HepG2 (cell line): ENCODE measurements at regions not wholly inside any gene's neighbourhood (a gene's known extent, or its start where the extent isn't known, plus 50 kb on each side); places are given as distances from the start of the nearest gene placed in this dataset.

ENCODE experiments used
- ATAC-seq: fragments of 200-7000 bp; cut with Tn5 transposase; 3 replicates; pipeline ENCODE4 v1.9.1; 2020; ENCODE audit warnings: mild to moderate bottlenecking, moderate library complexity
- BruUV-seq: library from RNA; stranded (reverse); fragments of 400-500 nt; replicated peaks from 2 replicates; lab custom pipeline; 2021; lab: Mats Ljungman, UMichigan
- CTCF ChIA-PET: fragments of 300-600 bp; formaldehyde crosslinking; extraction: SDS; loops from one replicate; lab custom pipeline; 2021; ENCODE audit warnings: low total read pairs, inconsistent platforms, low intra/inter-chr PET ratio; lab: Yijun Ruan, JAX
- POLR2A ChIA-PET: fragments of 350-600 bp; sonication (Branson Sonifier 250); formaldehyde crosslinking; loops from one replicate; lab custom pipeline; 2020; ENCODE audit warnings: antibody characterized with exemption, inconsistent platforms; lab: Yijun Ruan, JAX
- DNase-seq: peaks from one replicate; pipeline ENCODE4 v3.0.0-alpha.2; 2015; ENCODE audit warnings: low spot score
- FAIRE-seq: peaks from 3 replicates; lab custom pipeline; 2011; peaks lifted over from hg19 to GRCh38; lab: Jason Lieb, UNC
- H2AFZ ChIP-seq: one replicate; pipeline ENCODE4 v1.6.1; 2011; ENCODE audit warnings: low read length, inconsistent platforms
- H3K27ac ChIP-seq: fragments of 300-600 bp; 3 replicates; pipeline ENCODE4 v1.8.0; 2011; ENCODE audit warnings: mixed run types, mild to moderate bottlenecking, mixed read lengths, low read length, inconsistent platforms; ENCODE audit not compliant: insufficient read depth; ENCODE audit errors: extremely low read length
- H3K27me3 ChIP-seq, 2 experiments: fragments of 200-600 bp in 1 of 2; 2 replicates in 1 of 2; 3 replicates in 1 of 2; pipeline versions ENCODE4 v1.6.0 to v1.8.0; 2011; ENCODE audit warnings: low read length in 2 of 2, mild to moderate bottlenecking in 2 of 2, moderate library complexity in 2 of 2, inconsistent platforms in 1 of 2; ENCODE audit not compliant: insufficient read depth in 2 of 2, control insufficient read depth in 1 of 2
- H3K36me3 ChIP-seq, 2 experiments: fragments of 200-600 bp in 1 of 2; replicated peaks in 1 of 2; 2 replicates in 1 of 2; 3 replicates in 1 of 2; pipeline versions ENCODE4 v1.5.1 to v1.8.0; 2011; ENCODE audit warnings: low read length in 2 of 2, inconsistent platforms in 1 of 2; ENCODE audit not compliant: insufficient read depth in 2 of 2, control insufficient read depth in 1 of 2
- H3K4me1 ChIP-seq: 2 replicates; pipeline ENCODE4 v1.5.1; 2012; ENCODE audit warnings: low read length, inconsistent platforms; ENCODE audit not compliant: insufficient read depth
- H3K4me2 ChIP-seq: 2 replicates; pipeline ENCODE4 v1.6.0; 2011; ENCODE audit warnings: low read depth, low read length, inconsistent platforms
- H3K4me3 ChIP-seq, 3 experiments: fragments of 200-600 bp in 1 of 3; sonication (generic), shearing (Covaris generic) in 1 of 3; replicated peaks in 1 of 3; 2 replicates each; pipeline ENCODE4 v1.5.1; 2011 to 2016; ENCODE audit warnings: low read length in 3 of 3, inconsistent platforms in 2 of 3, low read depth in 2 of 3, mild to moderate bottlenecking in 2 of 3, control low read depth in 1 of 3, mixed read lengths in 1 of 3; ENCODE audit not compliant: insufficient read depth in 1 of 3
- H3K79me2 ChIP-seq: one replicate; pipeline ENCODE4 v1.6.1; 2011; ENCODE audit warnings: low read length, inconsistent platforms; ENCODE audit not compliant: insufficient read depth
- H3K9ac ChIP-seq: 2 replicates; pipeline ENCODE4 v1.6.0; 2011; ENCODE audit warnings: mild to moderate bottlenecking, low read depth, low read length, inconsistent platforms; ENCODE audit not compliant: insufficient read depth
- H3K9me3 ChIP-seq: 2 replicates; pipeline ENCODE4 v1.5.1; 2012; ENCODE audit warnings: mild to moderate bottlenecking, low read length
- H4K20me1 ChIP-seq: 2 replicates; pipeline ENCODE4 v1.6.0; 2011; ENCODE audit warnings: inconsistent platforms, mild to moderate bottlenecking, low read length, moderate library complexity; ENCODE audit not compliant: insufficient read depth
- AHR ChIP-seq: IDR thresholded peaks from 2 replicates; pipeline ENCODE4 v1.6.1; 2018; ENCODE audit warnings: missing genetic modification reagents, missing compliant biosample characterization
- CBX5 ChIP-seq: sonication (generic); formaldehyde crosslinking; IDR thresholded peaks from 2 replicates; pipeline ENCODE4 v1.4.0; 2020; ENCODE audit warnings: missing genetic modification reagents, borderline replicate concordance
- CEBPB ChIP-seq: IDR thresholded peaks from 2 replicates; pipeline ENCODE4 v1.6.1; 2011; ENCODE audit warnings: low read depth, low read length, improper control_type of control experiment, borderline replicate concordance
- ELF4 ChIP-seq: sonication (generic); formaldehyde crosslinking; IDR thresholded peaks from 2 replicates; pipeline ENCODE4 v1.5.0; 2020; ENCODE audit warnings: missing genetic modification reagents, mild to moderate bottlenecking, moderate library complexity, borderline replicate concordance
- ERF ChIP-seq: IDR thresholded peaks from 2 replicates; pipeline ENCODE4 v1.6.1; 2018; ENCODE audit warnings: missing biosample characterization, missing genetic modification reagents
- MIER2 ChIP-seq: IDR thresholded peaks from 2 replicates; pipeline ENCODE4 v1.6.1; 2016; ENCODE audit warnings: missing biosample characterization, missing genetic modification reagents
- REST ChIP-seq, 2 experiments: IDR thresholded peaks; 2 replicates each; pipeline ENCODE4 v1.6.1; 2011 to 2012; ENCODE audit warnings: low read length in 2 of 2, borderline replicate concordance in 1 of 2, low read depth in 1 of 2, mild to moderate bottlenecking in 1 of 2, moderate library complexity in 1 of 2
- SMAD9 ChIP-seq: sonication (generic); formaldehyde crosslinking; IDR thresholded peaks from 2 replicates; pipeline ENCODE4 v1.5.1; 2020; ENCODE audit warnings: mild to moderate bottlenecking, missing genetic modification reagents
- SRSF1 ChIP-seq: fragments of 200-400 bp; formaldehyde crosslinking; optimal IDR thresholded peaks from 2 replicates; pipeline ENCODE3; 2017; ENCODE audit warnings: mild to moderate bottlenecking, low read depth, low read length, moderate library complexity
- TRAFD1 ChIP-seq: sonication (generic); formaldehyde crosslinking; IDR thresholded peaks from 2 replicates; pipeline ENCODE4 v1.5.1; 2020; ENCODE audit warnings: missing genetic modification reagents, mild to moderate bottlenecking, borderline replicate concordance
- ZNF20 ChIP-seq: sonication (generic); formaldehyde crosslinking; IDR thresholded peaks from 2 replicates; pipeline ENCODE4 v1.4.0; 2020; ENCODE audit warnings: mild to moderate bottlenecking, moderate library complexity, missing genetic modification reagents
- ZNF572 ChIP-seq: sonication (generic); formaldehyde crosslinking; IDR thresholded peaks from 2 replicates; pipeline ENCODE4 v1.5.1; 2020; ENCODE audit warnings: mild to moderate bottlenecking, missing genetic modification reagents
- ZNF672 ChIP-seq: sonication (generic); formaldehyde crosslinking; IDR thresholded peaks from 2 replicates; pipeline ENCODE4 v1.8.1; 2022; ENCODE audit warnings: missing genetic modification reagents
- ZNF75D ChIP-seq: sonication (generic); formaldehyde crosslinking; IDR thresholded peaks from 2 replicates; pipeline ENCODE4 v1.8.1; 2023; ENCODE audit warnings: missing genetic modification reagents, mild to moderate bottlenecking, borderline replicate concordance
- ZNF792 ChIP-seq: IDR thresholded peaks from 2 replicates; pipeline ENCODE4 v1.6.1; 2016
- ZNF879 ChIP-seq: sonication (generic); formaldehyde crosslinking; IDR thresholded peaks from 2 replicates; pipeline ENCODE4 v1.8.1; 2023; ENCODE audit warnings: missing genetic modification reagents
- WGBS: methylation state at CpG from one replicate; pipeline ENCODE4 v1.1.6; 2017; ENCODE audit warnings: low lambda C conversion rate; 5-methylcytosine and 5-hydroxymethylcytosine counted together
- in situ Hi-C: cut with HindIII; loops from 2 replicates; pipeline ENCODE4 v1.10.0; 2017; ENCODE audit warnings: low pct_unique_long_range_greater_than_20kb; ENCODE audit not compliant: extremely low pct_ligation_motif_present
- intact Hi-C: fragments of 100-400 bp; cut with micrococcal nuclease; formaldehyde crosslinking; loops from one replicate; pipeline ENCODE4 v1.10.0; 2022; ENCODE audit not compliant: unreplicated experiment

GRCh38 chr6:125375821-125376220, 74.1 kb upstream of the HDDC2 start:
- POLR2A ChIA-PET, result no interaction called here
- Histone ChIP-seq H3K36me3 (no peaks in the 10 kb centered on the region), H3K9me3 (no peaks in the 10 kb centered on the region), H3K4me3 (no peak overlapping the region), H3K4me2 (no peak overlapping the region), H4K20me1 (no peaks in the 10 kb centered on the region), H3K4me1 (no peaks in the 10 kb centered on the region), H3K9ac (no peak overlapping the region), H3K27ac (no peak overlapping the region), H3K27me3 (peaks cover 0 to 1% of the 10 kb centered on the region in 2 experiments; a peak in 1 of 5 replicates), H2AFZ (no peak overlapping the region), H3K79me2 (no peaks in the 10 kb centered on the region)
- CTCF ChIA-PET, result no interaction called here
- in situ Hi-C loops (no loop called here), intact Hi-C loops (no loop called here)
- no TSS peak for BruUV-seq
- FAIRE-seq, result no peak
- DNase-seq, result no peak
- TF ChIP-seq CEBPB (0 out of 2 replicates have a peak, but pooled peaks have one; percentile 11), TRAFD1 (CRISPR knock-in tag) (no peak)
- no peak for ATAC-seq

- no peak overlapping the region for H3K27ac ChIP-seq
- no TSS peak for BruUV-seq
- no peak overlapping the region for H2AFZ ChIP-seq
- no peaks in the 10 kb centered on the region for H3K9me3 ChIP-seq
- no peak overlapping the region for H3K4me2 ChIP-seq
- H3K36me3 ChIP-seq, result no peaks in the 10 kb centered on the region
- POLR2A ChIA-PET, result no interaction called here
- ATAC-seq, result no peak
- FAIRE-seq, result no peak
- no peak for DNase-seq
- intact Hi-C loops, result no loop called here
- peaks cover 1 to 5% of the 10 kb centered on the region in 2 experiments; a peak in 3 of 5 replicates for H3K27me3 ChIP-seq
- no peak overlapping the region for H3K4me3 ChIP-seq
- 17% methylated on average over 5 of the region's 5 CpGs for WGBS
- in situ Hi-C loops, result no loop called here
- H3K79me2 ChIP-seq, result no peaks in the 10 kb centered on the region
- CTCF ChIA-PET, result no interaction called here
- H3K9ac ChIP-seq, result no peak overlapping the region
- H4K20me1 ChIP-seq, result no peaks in the 10 kb centered on the region
- H3K4me1 ChIP-seq, result no peaks in the 10 kb centered on the region
- TF ChIP-seq ZNF75D (CRISPR knock-in tag), result no peak
- TF ChIP-seq ZNF572, result no peak
- TF ChIP-seq ERF (CRISPR knock-in tag), result no peak
- no peak for TF ChIP-seq ZNF792
- TF ChIP-seq AHR (CRISPR knock-in tag), result no peak
- TF ChIP-seq CBX5 (CRISPR knock-in tag), result no peak
- no peak for TF ChIP-seq SRSF1
- no peak for TF ChIP-seq ZNF879
- TF ChIP-seq MIER2 (CRISPR knock-in tag), result no peak
- no peak for TF ChIP-seq REST (IDR thresholded peaks at IDR 0.05; ENCODE audit: borderline replicate concordance in 1 of 2, low read depth in 1 of 2, low read length in 2 of 2)
- TF ChIP-seq ZNF672, result no peak
- no peak for TF ChIP-seq ZNF20 (CRISPR knock-in tag)
- TF ChIP-seq SMAD9, result no peak
- no peak for TF ChIP-seq ELF4 (CRISPR knock-in tag)
Measured at GRCh38 chr6:125377621-125378020, 75.9 kb upstream of the HDDC2 start.
